ENCODE measurements at regions not wholly inside any gene's neighbourhood (a gene's known extent, or its start where the extent isn't known, plus 50 kb on each side); places are given as distances from the start of the nearest gene placed in this dataset.

DNA sequence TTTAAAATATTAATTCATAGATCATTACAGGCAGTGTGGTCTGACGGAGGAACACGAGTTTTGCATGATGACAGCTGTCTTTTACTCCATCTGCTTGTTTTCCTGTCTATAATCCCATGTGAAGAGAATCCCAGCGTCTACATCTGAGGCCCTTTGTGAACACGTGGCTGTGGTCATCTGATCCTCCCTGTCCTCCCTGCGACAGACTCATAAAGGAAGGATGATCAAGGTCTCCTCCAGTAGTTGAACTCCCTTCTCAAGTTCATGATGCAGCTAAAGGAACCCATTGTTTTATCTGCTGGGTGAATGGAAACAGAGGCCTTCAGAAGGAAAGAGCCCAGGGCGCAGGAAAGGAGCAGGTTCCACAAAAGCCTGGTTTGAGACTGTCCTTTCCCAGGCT is 435.8 kb upstream of the JARID2 start:
- RAD21 ChIA-PET (ENCODE audit: low non-redundant PET in 1 of 2, low total read pairs in 2 of 2, uncharacterized antibody in 2 of 2, unreplicated experiment in 2 of 2): no interaction called here
- H3K27ac ChIP-seq (ENCODE audit: low read depth, low read length): no peak overlapping the region
- H3K4me2 ChIP-seq (ENCODE audit: low read length): no peak overlapping the region
- POLR2A ChIA-PET: no interaction called here
- TF ChIP-seq SP1 (IDR thresholded peaks at IDR 0.05; ENCODE audit: low read depth) (no peak), TCF7L2 (IDR thresholded peaks at IDR 0.05; ENCODE audit: borderline replicate concordance, extremely low read depth, insufficient read depth, insufficient read length) (no peak), SIN3A (IDR thresholded peaks at IDR 0.05; ENCODE audit: low read depth) (no peak), YY1 (IDR thresholded peaks at IDR 0.05; ENCODE audit: extremely low read depth, insufficient replicate concordance, low read depth, low read length) (no peak), POLR2AphosphoS5 (IDR thresholded peaks at IDR 0.05; ENCODE audit: low read depth, low read length) (no peak)
- TF ChIP-seq, protein P1, sequence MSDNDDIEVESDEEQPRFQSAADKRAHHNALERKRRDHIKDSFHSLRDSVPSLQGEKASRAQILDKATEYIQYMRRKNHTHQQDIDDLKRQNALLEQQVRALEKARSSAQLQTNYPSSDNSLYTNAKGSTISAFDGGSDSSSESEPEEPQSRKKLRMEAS (IDR thresholded peaks at IDR 0.05): no peak
- TF ChIP-seq, protein P2, sequence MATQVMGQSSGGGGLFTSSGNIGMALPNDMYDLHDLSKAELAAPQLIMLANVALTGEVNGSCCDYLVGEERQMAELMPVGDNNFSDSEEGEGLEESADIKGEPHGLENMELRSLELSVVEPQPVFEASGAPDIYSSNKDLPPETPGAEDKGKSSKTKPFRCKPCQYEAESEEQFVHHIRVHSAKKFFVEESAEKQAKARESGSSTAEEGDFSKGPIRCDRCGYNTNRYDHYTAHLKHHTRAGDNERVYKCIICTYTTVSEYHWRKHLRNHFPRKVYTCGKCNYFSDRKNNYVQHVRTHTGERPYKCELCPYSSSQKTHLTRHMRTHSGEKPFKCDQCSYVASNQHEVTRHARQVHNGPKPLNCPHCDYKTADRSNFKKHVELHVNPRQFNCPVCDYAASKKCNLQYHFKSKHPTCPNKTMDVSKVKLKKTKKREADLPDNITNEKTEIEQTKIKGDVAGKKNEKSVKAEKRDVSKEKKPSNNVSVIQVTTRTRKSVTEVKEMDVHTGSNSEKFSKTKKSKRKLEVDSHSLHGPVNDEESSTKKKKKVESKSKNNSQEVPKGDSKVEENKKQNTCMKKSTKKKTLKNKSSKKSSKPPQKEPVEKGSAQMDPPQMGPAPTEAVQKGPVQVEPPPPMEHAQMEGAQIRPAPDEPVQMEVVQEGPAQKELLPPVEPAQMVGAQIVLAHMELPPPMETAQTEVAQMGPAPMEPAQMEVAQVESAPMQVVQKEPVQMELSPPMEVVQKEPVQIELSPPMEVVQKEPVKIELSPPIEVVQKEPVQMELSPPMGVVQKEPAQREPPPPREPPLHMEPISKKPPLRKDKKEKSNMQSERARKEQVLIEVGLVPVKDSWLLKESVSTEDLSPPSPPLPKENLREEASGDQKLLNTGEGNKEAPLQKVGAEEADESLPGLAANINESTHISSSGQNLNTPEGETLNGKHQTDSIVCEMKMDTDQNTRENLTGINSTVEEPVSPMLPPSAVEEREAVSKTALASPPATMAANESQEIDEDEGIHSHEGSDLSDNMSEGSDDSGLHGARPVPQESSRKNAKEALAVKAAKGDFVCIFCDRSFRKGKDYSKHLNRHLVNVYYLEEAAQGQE (IDR thresholded peaks at IDR 0.05; ENCODE audit: low read depth): no peak
- no TSS peak for BruUV-seq (replicated peaks)
- no peaks in the 10 kb centered on the region for H3K27me3 ChIP-seq (ENCODE audit: insufficient read depth, low read length)
- H4K20me1 ChIP-seq (ENCODE audit: insufficient read depth): no peaks in the 10 kb centered on the region
- intact Hi-C loops (cut with micrococcal nuclease): no loop called here
- ATAC-seq (no peak), DNase-seq (ENCODE audit: low read depth, low spot score) (no peak)
- no peaks in the 10 kb centered on the region for H3K9me2 ChIP-seq (ENCODE audit: insufficient read depth)
- H3K4me3 ChIP-seq (replicated peaks in 1 of 2; ENCODE audit: low read depth in 1 of 2, low read length in 2 of 2): no peak overlapping the region
- no peaks in the 10 kb centered on the region for H3K79me2 ChIP-seq (ENCODE audit: insufficient read depth, low read length)
- CTCF ChIA-PET: no interaction called here
- H2AFZ ChIP-seq (ENCODE audit: low read depth, low read length, poor library complexity, severe bottlenecking): no peak overlapping the region
- H3K9ac ChIP-seq (ENCODE audit: low read length): no peak overlapping the region
- H3K36me3 ChIP-seq (ENCODE audit: control insufficient read depth in 1 of 2, insufficient read depth in 2 of 2, low read length in 2 of 2): no peaks in the 10 kb centered on the region
- H3K9me3 ChIP-seq (ENCODE audit: control insufficient read depth in 1 of 2, insufficient read depth in 1 of 2, low read depth in 1 of 2, low read length in 2 of 2): no peaks in the 10 kb centered on the region
- H3K4me1 ChIP-seq (ENCODE audit: control insufficient read depth in 1 of 2, insufficient read depth in 2 of 2, low read length in 2 of 2): no peaks in the 10 kb centered on the region

Measured in HCT116 (cell line).